ENCODE measurements at regions not wholly inside any gene's neighbourhood (a gene's known extent, or its start where the extent isn't known, plus 50 kb on each side); places are given as distances from the start of the nearest gene placed in this dataset.

GRCh38 chr1:94660258-94660657, 118.7 kb upstream of the F3 start:
- TF ChIP-seq, protein P1, sequence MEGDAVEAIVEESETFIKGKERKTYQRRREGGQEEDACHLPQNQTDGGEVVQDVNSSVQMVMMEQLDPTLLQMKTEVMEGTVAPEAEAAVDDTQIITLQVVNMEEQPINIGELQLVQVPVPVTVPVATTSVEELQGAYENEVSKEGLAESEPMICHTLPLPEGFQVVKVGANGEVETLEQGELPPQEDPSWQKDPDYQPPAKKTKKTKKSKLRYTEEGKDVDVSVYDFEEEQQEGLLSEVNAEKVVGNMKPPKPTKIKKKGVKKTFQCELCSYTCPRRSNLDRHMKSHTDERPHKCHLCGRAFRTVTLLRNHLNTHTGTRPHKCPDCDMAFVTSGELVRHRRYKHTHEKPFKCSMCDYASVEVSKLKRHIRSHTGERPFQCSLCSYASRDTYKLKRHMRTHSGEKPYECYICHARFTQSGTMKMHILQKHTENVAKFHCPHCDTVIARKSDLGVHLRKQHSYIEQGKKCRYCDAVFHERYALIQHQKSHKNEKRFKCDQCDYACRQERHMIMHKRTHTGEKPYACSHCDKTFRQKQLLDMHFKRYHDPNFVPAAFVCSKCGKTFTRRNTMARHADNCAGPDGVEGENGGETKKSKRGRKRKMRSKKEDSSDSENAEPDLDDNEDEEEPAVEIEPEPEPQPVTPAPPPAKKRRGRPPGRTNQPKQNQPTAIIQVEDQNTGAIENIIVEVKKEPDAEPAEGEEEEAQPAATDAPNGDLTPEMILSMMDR (IDR thresholded peaks at IDR 0.05 in 4 of 5, conservative IDR thresholded peaks at IDR 0.05 in 1 of 5), result no peak
- no peak for TF ChIP-seq POLR2A (IDR thresholded peaks at IDR 0.05)
